SK-N-MC (cell line): ENCODE measurements at regions not wholly inside any gene's neighbourhood (a gene's known extent, or its start where the extent isn't known, plus 50 kb on each side); places are given as distances from the start of the nearest gene placed in this dataset.

ENCODE experiments used
- DNase-seq: peaks from one replicate; pipeline ENCODE4 v3.0.0-alpha.2; 2011; ENCODE audit warnings: low read depth, low spot score
- H3K27ac ChIP-seq: fragments of 200-600 bp; sonication (generic); 2 replicates; pipeline ENCODE4 v1.5.1; 2016; ENCODE audit warnings: mixed run types
- H3K36me3 ChIP-seq: fragments of 200-600 bp; sonication (generic); 2 replicates; pipeline ENCODE4 v1.6.1; 2017; ENCODE audit warnings: antibody characterized with exemption, low read length, mixed read lengths; ENCODE audit not compliant: insufficient read depth
- H3K4me3 ChIP-seq: fragments of 200-600 bp; sonication (generic); 2 replicates; pipeline ENCODE4 v1.5.1; 2016
- H3K9ac ChIP-seq: fragments of 200-600 bp; sonication (generic); 2 replicates; pipeline ENCODE4 v1.8.0; 2017; ENCODE audit warnings: mixed run types, mixed read lengths; ENCODE audit not compliant: insufficient read length
- H3K9me3 ChIP-seq: fragments of 200-600 bp; sonication (generic); 2 replicates; pipeline ENCODE4 v1.6.1; 2017; ENCODE audit warnings: low read depth, mild to moderate bottlenecking, antibody characterized with exemption, low read length, moderate library complexity, mixed read lengths
- EZH2 ChIP-seq: fragments of 200-600 bp; sonication (generic); IDR thresholded peaks from one replicate; pipeline ENCODE4 v1.6.1; 2017; ENCODE audit warnings: antibody characterized with exemption
- FOXP2 ChIP-seq: optimal IDR thresholded peaks from 2 replicates; pipeline ENCODE3; 2011; ENCODE audit warnings: mild to moderate bottlenecking, moderate library complexity; ENCODE audit not compliant: insufficient read depth; ENCODE audit errors: extremely low read length, control extremely low read depth
- POLR2AphosphoS5 ChIP-seq: IDR thresholded peaks from 2 replicates; pipeline ENCODE4 v1.6.1; 2012; ENCODE audit warnings: mild to moderate bottlenecking, low read depth, low read length, borderline replicate concordance

GRCh38 chr12:45667761-45668160 is 61.7 kb upstream of the ARID2 start:
- no peaks in the 10 kb centered on the region for H3K9me3 ChIP-seq
- no peak for DNase-seq
- no peaks in the 10 kb centered on the region for H3K36me3 ChIP-seq
- no peak overlapping the region for H3K4me3 ChIP-seq
- no peak for TF ChIP-seq POLR2AphosphoS5
- TF ChIP-seq FOXP2: no peak
- no peak for TF ChIP-seq EZH2
- no peak overlapping the region for H3K27ac ChIP-seq
- no peak overlapping the region for H3K9ac ChIP-seq

- TF ChIP-seq POLR2AphosphoS5 (no peak), FOXP2 (no peak), EZH2 (no peak)
- H3K27ac ChIP-seq: no peak overlapping the region
Observed at GRCh38 chr12:45668641-45669040, 60.9 kb upstream of the ARID2 start.

GRCh38 chr12:45669093-45669492 is 60.4 kb upstream of the ARID2 start:
- Histone ChIP-seq H3K9ac (no peak overlapping the region), H3K36me3 (no peaks in the 10 kb centered on the region), H3K27ac (no peak overlapping the region), H3K4me3 (no peak overlapping the region), H3K9me3 (no peaks in the 10 kb centered on the region)
- TF ChIP-seq FOXP2 (no peak), POLR2AphosphoS5 (no peak), EZH2 (no peak)
- no peak for DNase-seq

More at GRCh38 chr12:45668641-45669040, 60.9 kb upstream of the ARID2 start:
- H3K4me3 ChIP-seq: no peak overlapping the region
- no peak overlapping the region for H3K9ac ChIP-seq
- H3K9me3 ChIP-seq: no peaks in the 10 kb centered on the region
- no peaks in the 10 kb centered on the region for H3K36me3 ChIP-seq
- DNase-seq: no peak

GRCh38 chr12:45669792-45670191 is 59.7 kb upstream of the ARID2 start:
- no peak for TF ChIP-seq FOXP2
- TF ChIP-seq POLR2AphosphoS5: no peak
- no peak for TF ChIP-seq EZH2
- no peak overlapping the region for H3K4me3 ChIP-seq
- no peak for DNase-seq

GRCh38 chr12:45670346-45671065 is 59.0 kb upstream of the ARID2 start:
- no peak for DNase-seq
- no peaks in the 10 kb centered on the region for H3K9me3 ChIP-seq
- no peak overlapping the region for H3K4me3 ChIP-seq
- TF ChIP-seq FOXP2: no peak
- TF ChIP-seq EZH2: no peak
- TF ChIP-seq POLR2AphosphoS5: no peak
- H3K9ac ChIP-seq: no peak overlapping the region
- H3K36me3 ChIP-seq: no peaks in the 10 kb centered on the region
- H3K27ac ChIP-seq: no peak overlapping the region

More at GRCh38 chr12:45669792-45670191, 59.7 kb upstream of the ARID2 start:
- no peaks in the 10 kb centered on the region for H3K36me3 ChIP-seq
- H3K9ac ChIP-seq: no peak overlapping the region
- H3K9me3 ChIP-seq: no peaks in the 10 kb centered on the region
- no peak overlapping the region for H3K27ac ChIP-seq

GRCh38 chr12:45671254-45671653 is 58.3 kb upstream of the ARID2 start:
- H3K36me3 ChIP-seq: no peaks in the 10 kb centered on the region
- H3K4me3 ChIP-seq: no peak overlapping the region
- no peak for DNase-seq
- no peaks in the 10 kb centered on the region for H3K9me3 ChIP-seq
- TF ChIP-seq FOXP2 (no peak), EZH2 (no peak), POLR2AphosphoS5 (no peak)
- H3K27ac ChIP-seq: no peak overlapping the region
- no peak overlapping the region for H3K9ac ChIP-seq

GRCh38 chr12:45674181-45674977 is 55.1 kb upstream of the ARID2 start:
- Histone ChIP-seq H3K9me3 (no peaks in the 10 kb centered on the region), H3K4me3 (no peak overlapping the region), H3K9ac (no peak overlapping the region), H3K27ac (no peak overlapping the region), H3K36me3 (no peaks in the 10 kb centered on the region)
- no peak for TF ChIP-seq EZH2
- no peak for TF ChIP-seq FOXP2
- TF ChIP-seq POLR2AphosphoS5: no peak
- no peak for DNase-seq

- DNase-seq: no peak
- no peak for TF ChIP-seq EZH2
- no peak for TF ChIP-seq POLR2AphosphoS5
- no peak for TF ChIP-seq FOXP2
- Histone ChIP-seq H3K9me3 (no peaks in the 10 kb centered on the region), H3K9ac (no peak overlapping the region), H3K4me3 (no peak overlapping the region), H3K27ac (no peak overlapping the region), H3K36me3 (no peaks in the 10 kb centered on the region)
Observed at GRCh38 chr12:45675534-45675933, 54.0 kb upstream of the ARID2 start.
